SK-N-SH (cell line): ENCODE measurements at regions not wholly inside any gene's neighbourhood (a gene's known extent, or its start where the extent isn't known, plus 50 kb on each side); places are given as distances from the start of the nearest gene placed in this dataset.

ENCODE experiments used
- CTCF ChIA-PET: fragments of 300-600, 350-600 bp; formaldehyde crosslinking; extraction: SDS; loops from one replicate; lab custom pipeline; 2021; lab: Yijun Ruan, JAX
- POLR2A ChIA-PET: fragments of 350-600 bp; sonication (Branson Sonifier 250); formaldehyde crosslinking; extraction: SDS; loops from one replicate; lab custom pipeline; 2020; ENCODE audit warnings: antibody characterized with exemption, inconsistent platforms; lab: Yijun Ruan, JAX
- DNase-seq: peaks from one replicate; pipeline ENCODE4 v3.0.0; 2012
- H2AFZ ChIP-seq: fragments of 200-600 bp; sonication (generic); 2 replicates; pipeline ENCODE4 v1.8.1; 2016; ENCODE audit warnings: antibody characterized with exemption, mild to moderate bottlenecking, low read depth
- H3F3A ChIP-seq: fragments of 200-600 bp; sonication (generic); replicated peaks from 2 replicates; pipeline ENCODE3; 2016; ENCODE audit warnings: antibody characterized with exemption, mild to moderate bottlenecking; ENCODE audit not compliant: insufficient read depth
- H3K27ac ChIP-seq, 2 experiments: fragments of 200-500 bp in 1 of 2; fragments of 200-600 bp in 1 of 2; sonication (Bioruptor generic) in 1 of 2; sonication (generic), shearing (Covaris generic) in 1 of 2; 2 replicates each; pipeline versions ENCODE4 v1.5.1 to v1.6.1; 2014 to 2016; ENCODE audit warnings: low read depth in 2 of 2, inconsistent platforms in 1 of 2, low read length in 1 of 2, mild to moderate bottlenecking in 1 of 2, mixed read lengths in 1 of 2
- H3K27me3 ChIP-seq: fragments of 200-600 bp; sonication (generic), shearing (Covaris generic); 2 replicates; pipeline ENCODE4 v1.6.1; 2016; ENCODE audit warnings: mixed run types; ENCODE audit not compliant: insufficient read depth
- H3K36me3 ChIP-seq, 2 experiments: fragments of 200-500 bp in 1 of 2; fragments of 200-600 bp in 1 of 2; sonication (Bioruptor generic) in 1 of 2; sonication (generic) in 1 of 2; replicated peaks in 1 of 2; 2 replicates each; pipeline versions ENCODE3 to v1.5.1; 2014 to 2016; ENCODE audit warnings: low read length in 1 of 2, mild to moderate bottlenecking in 1 of 2; ENCODE audit not compliant: insufficient read depth in 2 of 2, control insufficient read depth in 1 of 2
- H3K4me1 ChIP-seq, 2 experiments: fragments of 200-500 bp in 1 of 2; fragments of 200-600 bp in 1 of 2; sonication (Bioruptor generic) in 1 of 2; sonication (generic), shearing (Covaris generic) in 1 of 2; 2 replicates each; pipeline versions ENCODE4 v1.5.1 to v1.6.1; 2014 to 2016; ENCODE audit warnings: low read depth in 1 of 2, low read length in 1 of 2, mixed run types in 1 of 2; ENCODE audit not compliant: insufficient read depth in 2 of 2, control insufficient read depth in 1 of 2
- H3K4me2 ChIP-seq: fragments of 200-600 bp; sonication (generic), shearing (Covaris generic); 2 replicates; pipeline ENCODE4 v1.6.1; 2017; ENCODE audit warnings: mixed run types
- H3K4me3 ChIP-seq, 2 experiments: fragments of 200-500 bp in 1 of 2; fragments of 200-600 bp in 1 of 2; sonication (Bioruptor generic) in 1 of 2; sonication (generic), shearing (Covaris generic) in 1 of 2; 2 replicates each; pipeline versions ENCODE4 v1.5.1 to v1.8.1; 2014 to 2016; ENCODE audit warnings: low read depth in 2 of 2, inconsistent platforms in 1 of 2, low read length in 1 of 2, mild to moderate bottlenecking in 1 of 2, mixed read lengths in 1 of 2, moderate library complexity in 1 of 2
- H3K79me2 ChIP-seq: fragments of 200-600 bp; sonication (generic); 2 replicates; pipeline ENCODE4 v1.8.1; 2017; ENCODE audit warnings: mild to moderate bottlenecking; ENCODE audit not compliant: insufficient read depth
- H3K9ac ChIP-seq: fragments of 200-600 bp; sonication (generic); 2 replicates; pipeline ENCODE4 v1.6.1; 2017; ENCODE audit warnings: mixed run types
- H3K9me2 ChIP-seq: fragments of 200-600 bp; sonication (generic); 2 replicates; pipeline ENCODE4 v1.6.1; 2017; ENCODE audit warnings: mixed run types
- H3K9me3 ChIP-seq: fragments of 200-600 bp; sonication (generic); 2 replicates; pipeline ENCODE4 v1.6.1; 2017; ENCODE audit warnings: mixed run types, mild to moderate bottlenecking, moderate library complexity
- H4K20me1 ChIP-seq: fragments of 200-600 bp; sonication (generic); 2 replicates; pipeline ENCODE4 v1.6.1; 2017; ENCODE audit warnings: mild to moderate bottlenecking, mixed run types; ENCODE audit not compliant: insufficient read depth
- CHD2 ChIP-seq: fragments of 150-350 bp; IDR thresholded peaks from 2 replicates; pipeline ENCODE4 v1.6.1; 2018; ENCODE audit warnings: low read length; ENCODE audit not compliant: partially characterized antibody
- ELF1 ChIP-seq: IDR thresholded peaks from 2 replicates; pipeline ENCODE4 v1.4.0; 2012
- EP300 ChIP-seq, 2 experiments: IDR thresholded peaks; 2 replicates each; pipeline versions ENCODE4 v1.4.0 to v1.6.1; 2012; ENCODE audit warnings: borderline replicate concordance in 1 of 2, low read depth in 1 of 2, low read length in 1 of 2
- FOXJ3 ChIP-seq: sonication (generic); formaldehyde crosslinking; IDR thresholded peaks from 2 replicates; pipeline ENCODE4 v1.5.1; 2020; ENCODE audit warnings: mild to moderate bottlenecking, missing genetic modification reagents
- FOXM1 ChIP-seq: IDR thresholded peaks from 2 replicates; pipeline ENCODE4 v1.4.0; 2012; ENCODE audit warnings: low read depth, mild to moderate bottlenecking
- GABPA ChIP-seq: IDR thresholded peaks from 2 replicates; pipeline ENCODE4 v1.4.0; 2012; ENCODE audit warnings: low read depth, mild to moderate bottlenecking
- GATA2 ChIP-seq: sonication (generic); formaldehyde crosslinking; IDR thresholded peaks from 2 replicates; pipeline ENCODE4 v1.5.0; 2020; ENCODE audit warnings: mild to moderate bottlenecking, missing genetic modification reagents
- JUND ChIP-seq: IDR thresholded peaks from 2 replicates; pipeline ENCODE4 v1.4.0; 2012
- MEF2A ChIP-seq: IDR thresholded peaks from 2 replicates; pipeline ENCODE4 v1.4.0; 2012; ENCODE audit warnings: low read depth, borderline replicate concordance
- NRF1 ChIP-seq: IDR thresholded peaks from 2 replicates; pipeline ENCODE4 v1.6.1; 2012; ENCODE audit warnings: low read depth, mild to moderate bottlenecking, low read length
- RFX5 ChIP-seq: IDR thresholded peaks from 2 replicates; pipeline ENCODE4 v1.6.1; 2012; ENCODE audit warnings: mild to moderate bottlenecking, improper control_type of control experiment, low read length
- RXRA ChIP-seq: IDR thresholded peaks from 2 replicates; pipeline ENCODE4 v1.4.0; 2012; ENCODE audit warnings: low read depth, mild to moderate bottlenecking, borderline replicate concordance
- TAF1 ChIP-seq: IDR thresholded peaks from 2 replicates; pipeline ENCODE4 v1.6.1; 2012; ENCODE audit warnings: low read depth, mild to moderate bottlenecking, low read length, moderate library complexity, borderline replicate concordance
- TCF12 ChIP-seq: IDR thresholded peaks from 2 replicates; pipeline ENCODE4 v1.4.0; 2012
- TEAD4 ChIP-seq: IDR thresholded peaks from 2 replicates; pipeline ENCODE4 v1.4.0; 2012; ENCODE audit warnings: mild to moderate bottlenecking, borderline replicate concordance; ENCODE audit not compliant: insufficient read depth
- WGBS: methylation state at CpG from one replicate; pipeline ENCODE4 v1.1.6; 2017; ENCODE audit warnings: low lambda C conversion rate; 5-methylcytosine and 5-hydroxymethylcytosine counted together
- TF ChIP-seq, protein P1 (sequence below): IDR thresholded peaks from 2 replicates; pipeline ENCODE4 v1.6.1; 2012; ENCODE audit warnings: mild to moderate bottlenecking, low read depth, low read length, moderate library complexity
- TF ChIP-seq, protein P2 (sequence below): IDR thresholded peaks from 2 replicates; pipeline ENCODE4 v1.4.0; 2012; ENCODE audit warnings: low read depth
- TF ChIP-seq, protein P3 (sequence below): IDR thresholded peaks from 2 replicates; pipeline ENCODE4 v1.4.0; 2012; ENCODE audit warnings: low read depth, borderline replicate concordance
- TF ChIP-seq, protein P4 (sequence below): fragments of 150-350 bp; IDR thresholded peaks from 2 replicates; pipeline ENCODE4 v1.6.1; 2016; ENCODE audit warnings: mild to moderate bottlenecking, low read depth, low read length
- TF ChIP-seq, protein P5 (sequence below): fragments of 200-600 bp; sonication (generic); IDR thresholded peaks from 2 replicates; pipeline ENCODE4 v1.6.1; 2017; ENCODE audit warnings: antibody characterized with exemption, mild to moderate bottlenecking, moderate library complexity

DNA sequence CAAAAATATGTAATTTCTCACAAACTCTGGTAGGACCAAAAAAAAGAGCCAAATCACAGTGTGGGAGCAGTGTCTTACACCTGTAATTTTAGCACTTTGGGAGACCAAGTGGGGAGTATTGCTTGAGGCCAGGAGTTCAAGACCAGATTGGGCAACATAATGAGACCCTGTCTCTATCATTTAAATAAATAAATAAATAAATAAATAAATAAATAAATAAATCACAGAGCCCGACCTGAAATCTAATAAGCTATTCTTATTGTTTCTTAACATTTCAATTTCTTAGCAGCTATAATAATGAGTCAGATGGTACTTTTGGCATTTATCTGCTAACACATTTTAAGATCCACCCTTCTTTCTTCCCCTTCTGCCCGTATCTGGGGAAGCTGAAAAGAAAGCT, 1229.6 kb downstream of the SUCLG1 start (continued):
- TF ChIP-seq, protein P1, sequence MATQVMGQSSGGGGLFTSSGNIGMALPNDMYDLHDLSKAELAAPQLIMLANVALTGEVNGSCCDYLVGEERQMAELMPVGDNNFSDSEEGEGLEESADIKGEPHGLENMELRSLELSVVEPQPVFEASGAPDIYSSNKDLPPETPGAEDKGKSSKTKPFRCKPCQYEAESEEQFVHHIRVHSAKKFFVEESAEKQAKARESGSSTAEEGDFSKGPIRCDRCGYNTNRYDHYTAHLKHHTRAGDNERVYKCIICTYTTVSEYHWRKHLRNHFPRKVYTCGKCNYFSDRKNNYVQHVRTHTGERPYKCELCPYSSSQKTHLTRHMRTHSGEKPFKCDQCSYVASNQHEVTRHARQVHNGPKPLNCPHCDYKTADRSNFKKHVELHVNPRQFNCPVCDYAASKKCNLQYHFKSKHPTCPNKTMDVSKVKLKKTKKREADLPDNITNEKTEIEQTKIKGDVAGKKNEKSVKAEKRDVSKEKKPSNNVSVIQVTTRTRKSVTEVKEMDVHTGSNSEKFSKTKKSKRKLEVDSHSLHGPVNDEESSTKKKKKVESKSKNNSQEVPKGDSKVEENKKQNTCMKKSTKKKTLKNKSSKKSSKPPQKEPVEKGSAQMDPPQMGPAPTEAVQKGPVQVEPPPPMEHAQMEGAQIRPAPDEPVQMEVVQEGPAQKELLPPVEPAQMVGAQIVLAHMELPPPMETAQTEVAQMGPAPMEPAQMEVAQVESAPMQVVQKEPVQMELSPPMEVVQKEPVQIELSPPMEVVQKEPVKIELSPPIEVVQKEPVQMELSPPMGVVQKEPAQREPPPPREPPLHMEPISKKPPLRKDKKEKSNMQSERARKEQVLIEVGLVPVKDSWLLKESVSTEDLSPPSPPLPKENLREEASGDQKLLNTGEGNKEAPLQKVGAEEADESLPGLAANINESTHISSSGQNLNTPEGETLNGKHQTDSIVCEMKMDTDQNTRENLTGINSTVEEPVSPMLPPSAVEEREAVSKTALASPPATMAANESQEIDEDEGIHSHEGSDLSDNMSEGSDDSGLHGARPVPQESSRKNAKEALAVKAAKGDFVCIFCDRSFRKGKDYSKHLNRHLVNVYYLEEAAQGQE = no peak
- no peak for TF ChIP-seq TCF12
- TF ChIP-seq NRF1 = no peak
- no peak for TF ChIP-seq ELF1
- no peak for TF ChIP-seq CHD2
- TF ChIP-seq, protein P2, sequence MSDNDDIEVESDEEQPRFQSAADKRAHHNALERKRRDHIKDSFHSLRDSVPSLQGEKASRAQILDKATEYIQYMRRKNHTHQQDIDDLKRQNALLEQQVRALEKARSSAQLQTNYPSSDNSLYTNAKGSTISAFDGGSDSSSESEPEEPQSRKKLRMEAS = no peak
- no peak for TF ChIP-seq TAF1
- no peak for TF ChIP-seq MEF2A

DNA sequence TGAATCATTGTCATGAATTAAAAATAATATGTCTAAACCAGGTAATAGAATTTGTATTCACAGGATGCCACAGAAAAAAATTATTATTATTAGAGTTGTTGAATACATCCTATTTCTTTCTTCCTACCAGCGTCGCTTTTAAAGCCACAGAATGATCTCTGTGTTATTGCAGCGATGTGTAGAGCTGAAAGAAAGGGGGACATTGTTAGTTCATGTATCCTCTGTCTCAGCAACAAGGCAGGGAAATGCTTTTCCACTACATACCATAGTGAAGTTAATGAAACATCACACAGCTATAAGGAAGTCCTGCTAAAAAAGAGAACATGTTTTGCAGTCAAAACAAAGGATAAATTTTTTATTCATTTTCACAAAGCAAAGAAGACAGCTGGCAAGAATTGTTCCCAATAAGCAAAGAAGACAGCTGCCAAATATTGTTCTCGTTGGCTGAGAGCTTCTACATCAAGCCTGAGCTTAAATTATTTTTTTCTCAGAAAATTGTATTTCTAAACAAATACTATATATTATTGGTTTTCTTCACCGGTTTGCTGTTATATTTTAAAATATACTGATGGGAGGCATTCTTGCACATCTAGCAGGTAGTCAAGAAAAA, 1234.4 kb downstream of the SUCLG1 start:
- no peaks in the 10 kb centered on the region for H3K36me3 ChIP-seq
- H3K4me1 ChIP-seq = no peaks in the 10 kb centered on the region
- WGBS = 6% methylated on average over 5 of the region's 5 CpGs
- no peaks in the 10 kb centered on the region for H3K27me3 ChIP-seq
- DNase-seq = no peak
- H3K4me3 ChIP-seq = no peak overlapping the region
- H3F3A ChIP-seq = no peaks in the 10 kb centered on the region
- no peak overlapping the region for H3K27ac ChIP-seq
- ChIA-PET CTCF (no interaction called here), POLR2A (no interaction called here)
- H3K9me3 ChIP-seq = no peaks in the 10 kb centered on the region
- H4K20me1 ChIP-seq = no peaks in the 10 kb centered on the region
- H3K4me2 ChIP-seq = no peak overlapping the region
- no peaks in the 10 kb centered on the region for H3K9me2 ChIP-seq
- no peaks in the 10 kb centered on the region for H3K79me2 ChIP-seq
- H3K9ac ChIP-seq = no peak overlapping the region
- no peak overlapping the region for H2AFZ ChIP-seq
- TF ChIP-seq TEAD4 = no peak
- TF ChIP-seq, protein P3, sequence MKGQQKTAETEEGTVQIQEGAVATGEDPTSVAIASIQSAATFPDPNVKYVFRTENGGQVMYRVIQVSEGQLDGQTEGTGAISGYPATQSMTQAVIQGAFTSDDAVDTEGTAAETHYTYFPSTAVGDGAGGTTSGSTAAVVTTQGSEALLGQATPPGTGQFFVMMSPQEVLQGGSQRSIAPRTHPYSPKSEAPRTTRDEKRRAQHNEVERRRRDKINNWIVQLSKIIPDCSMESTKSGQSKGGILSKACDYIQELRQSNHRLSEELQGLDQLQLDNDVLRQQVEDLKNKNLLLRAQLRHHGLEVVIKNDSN = no peak
- TF ChIP-seq NRF1 = no peak
- TF ChIP-seq, protein P4, sequence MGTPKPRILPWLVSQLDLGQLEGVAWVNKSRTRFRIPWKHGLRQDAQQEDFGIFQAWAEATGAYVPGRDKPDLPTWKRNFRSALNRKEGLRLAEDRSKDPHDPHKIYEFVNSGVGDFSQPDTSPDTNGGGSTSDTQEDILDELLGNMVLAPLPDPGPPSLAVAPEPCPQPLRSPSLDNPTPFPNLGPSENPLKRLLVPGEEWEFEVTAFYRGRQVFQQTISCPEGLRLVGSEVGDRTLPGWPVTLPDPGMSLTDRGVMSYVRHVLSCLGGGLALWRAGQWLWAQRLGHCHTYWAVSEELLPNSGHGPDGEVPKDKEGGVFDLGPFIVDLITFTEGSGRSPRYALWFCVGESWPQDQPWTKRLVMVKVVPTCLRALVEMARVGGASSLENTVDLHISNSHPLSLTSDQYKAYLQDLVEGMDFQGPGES = no peak
- no peak for TF ChIP-seq MEF2A
- TF ChIP-seq EP300 (IDR thresholded peaks at IDR 0.05; ENCODE audit: borderline replicate concordance in 1 of 2, low read depth in 1 of 2, low read length in 1 of 2) = no peak
- TF ChIP-seq FOXM1 = no peak
- no peak for TF ChIP-seq RFX5
- no peak for TF ChIP-seq GATA2 (CRISPR knock-in tag)
- TF ChIP-seq RXRA = no peak
- TF ChIP-seq TCF12 = no peak
- no peak for TF ChIP-seq GABPA
- TF ChIP-seq, protein P5, sequence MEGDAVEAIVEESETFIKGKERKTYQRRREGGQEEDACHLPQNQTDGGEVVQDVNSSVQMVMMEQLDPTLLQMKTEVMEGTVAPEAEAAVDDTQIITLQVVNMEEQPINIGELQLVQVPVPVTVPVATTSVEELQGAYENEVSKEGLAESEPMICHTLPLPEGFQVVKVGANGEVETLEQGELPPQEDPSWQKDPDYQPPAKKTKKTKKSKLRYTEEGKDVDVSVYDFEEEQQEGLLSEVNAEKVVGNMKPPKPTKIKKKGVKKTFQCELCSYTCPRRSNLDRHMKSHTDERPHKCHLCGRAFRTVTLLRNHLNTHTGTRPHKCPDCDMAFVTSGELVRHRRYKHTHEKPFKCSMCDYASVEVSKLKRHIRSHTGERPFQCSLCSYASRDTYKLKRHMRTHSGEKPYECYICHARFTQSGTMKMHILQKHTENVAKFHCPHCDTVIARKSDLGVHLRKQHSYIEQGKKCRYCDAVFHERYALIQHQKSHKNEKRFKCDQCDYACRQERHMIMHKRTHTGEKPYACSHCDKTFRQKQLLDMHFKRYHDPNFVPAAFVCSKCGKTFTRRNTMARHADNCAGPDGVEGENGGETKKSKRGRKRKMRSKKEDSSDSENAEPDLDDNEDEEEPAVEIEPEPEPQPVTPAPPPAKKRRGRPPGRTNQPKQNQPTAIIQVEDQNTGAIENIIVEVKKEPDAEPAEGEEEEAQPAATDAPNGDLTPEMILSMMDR = no peak
- TF ChIP-seq JUND = no peak
- TF ChIP-seq, protein P1 = no peak
- no peak for TF ChIP-seq TAF1
- TF ChIP-seq FOXJ3 (CRISPR knock-in tag) = no peak
